22Rv1 (cell line): ENCODE measurements at regions not wholly inside any gene's neighbourhood (a gene's known extent, or its start where the extent isn't known, plus 50 kb on each side); places are given as distances from the start of the nearest gene placed in this dataset.

Experiments used
- CTCF ChIP-seq: fragments of 450-650 bp; IDR thresholded peaks from 2 replicates; pipeline ENCODE4 v1.5.1; 2017; ENCODE audit warnings: mild to moderate bottlenecking
- ZFX ChIP-seq: fragments of 450-650 bp; IDR thresholded peaks from 2 replicates; pipeline ENCODE4 v1.6.1; 2017; ENCODE audit warnings: antibody characterized with exemption, borderline replicate concordance

- no peak for TF ChIP-seq CTCF
- TF ChIP-seq ZFX = no peak
Measured at GRCh38 chr3:151969026-151969642, 95.7 kb downstream of the SUCNR1 start.
